ENCODE measurements at regions not wholly inside any gene's neighbourhood (a gene's known extent, or its start where the extent isn't known, plus 50 kb on each side); places are given as distances from the start of the nearest gene placed in this dataset.

DNA sequence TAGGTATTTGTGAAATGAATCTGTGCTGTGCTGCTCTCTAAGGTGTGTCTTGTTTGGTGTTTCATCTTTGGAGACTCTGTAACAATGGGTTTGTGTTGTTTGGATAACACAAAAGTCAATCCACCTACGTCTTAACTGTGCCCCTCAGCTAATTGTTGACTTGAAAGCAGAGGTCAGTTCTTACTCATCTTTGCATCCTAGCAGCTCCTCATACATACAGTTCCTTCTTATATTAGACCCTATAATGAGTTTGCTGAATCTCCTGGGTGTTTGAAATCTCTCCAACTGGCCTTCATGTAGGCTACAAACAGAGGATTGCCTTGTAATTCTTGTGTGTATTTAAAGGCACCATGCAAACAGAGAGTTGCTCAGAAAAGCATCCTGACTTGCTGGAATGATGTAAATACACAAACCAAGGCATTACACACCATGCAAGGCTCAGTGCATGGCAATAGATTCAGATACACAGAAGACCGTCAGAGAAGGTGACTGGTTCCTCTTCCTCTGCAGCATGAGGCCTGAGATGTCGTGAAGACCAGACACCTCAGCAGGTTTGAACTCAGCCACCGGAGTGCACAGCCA is 220.0 kb upstream of the JADE1 start:
- Mint-ChIP-seq H3K9me3 (no peaks in the 10 kb centered on the region), H3K4me1 (no peaks in the 10 kb centered on the region), H3K27me3 (no peaks in the 10 kb centered on the region), H3K4me3 (no peak overlapping the region), H3K36me3 (ENCODE audit: low read depth) (no peaks in the 10 kb centered on the region), H3K27ac (no peak overlapping the region)
- ATAC-seq (no peak), DNase-seq (no peak)

DNA sequence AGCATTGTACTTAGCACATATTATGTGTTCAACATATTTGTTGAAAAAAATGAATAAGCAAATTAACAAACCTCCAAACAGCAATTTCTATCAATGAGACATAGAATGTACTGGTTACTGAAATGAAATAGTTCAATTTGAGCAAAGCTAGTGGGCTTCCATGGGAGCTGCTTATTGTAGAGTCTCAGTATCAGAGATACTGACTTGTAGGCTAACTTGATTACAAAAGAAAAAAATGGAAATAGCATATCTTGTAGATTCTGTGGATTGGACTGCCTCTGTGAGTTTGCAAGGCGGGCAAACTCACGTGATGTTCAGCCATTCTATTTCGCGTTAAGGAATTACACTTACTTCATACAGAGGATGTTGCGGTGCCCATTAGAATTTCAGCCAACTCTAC is 222.1 kb upstream of the JADE1 start:
- no peak overlapping the region for H3K27ac Mint-ChIP-seq

GRCh38 chr4:128583753-128584712 is 225.5 kb upstream of the JADE1 start:
- DNase-seq (no peak), ATAC-seq (no peak)
- H3K27me3 Mint-ChIP-seq: no peaks in the 10 kb centered on the region

More for the DNA sequence above, 222.1 kb upstream of the JADE1 start:
- Mint-ChIP-seq H3K4me3 (no peak overlapping the region), H3K36me3 (ENCODE audit: low read depth) (no peaks in the 10 kb centered on the region), H3K4me1 (no peaks in the 10 kb centered on the region), H3K27me3 (no peaks in the 10 kb centered on the region), H3K9me3 (no peaks in the 10 kb centered on the region)
- ATAC-seq (no peak), DNase-seq (no peak)

GRCh38 chr4:128582427-128582870 is 227.1 kb upstream of the JADE1 start:
- Mint-ChIP-seq H3K9me3 (no peaks in the 10 kb centered on the region), H3K36me3 (ENCODE audit: low read depth) (no peaks in the 10 kb centered on the region), H3K4me3 (no peak overlapping the region), H3K27ac (no peak overlapping the region), H3K27me3 (no peaks in the 10 kb centered on the region), H3K4me1 (no peaks in the 10 kb centered on the region)
- ATAC-seq: no peak
- no peak for DNase-seq

More at GRCh38 chr4:128583753-128584712, 225.5 kb upstream of the JADE1 start:
- no peak overlapping the region for H3K4me3 Mint-ChIP-seq
- H3K9me3 Mint-ChIP-seq: no peaks in the 10 kb centered on the region
- no peak overlapping the region for H3K27ac Mint-ChIP-seq
- H3K36me3 Mint-ChIP-seq (ENCODE audit: low read depth): no peaks in the 10 kb centered on the region
- H3K4me1 Mint-ChIP-seq: no peaks in the 10 kb centered on the region

DNA sequence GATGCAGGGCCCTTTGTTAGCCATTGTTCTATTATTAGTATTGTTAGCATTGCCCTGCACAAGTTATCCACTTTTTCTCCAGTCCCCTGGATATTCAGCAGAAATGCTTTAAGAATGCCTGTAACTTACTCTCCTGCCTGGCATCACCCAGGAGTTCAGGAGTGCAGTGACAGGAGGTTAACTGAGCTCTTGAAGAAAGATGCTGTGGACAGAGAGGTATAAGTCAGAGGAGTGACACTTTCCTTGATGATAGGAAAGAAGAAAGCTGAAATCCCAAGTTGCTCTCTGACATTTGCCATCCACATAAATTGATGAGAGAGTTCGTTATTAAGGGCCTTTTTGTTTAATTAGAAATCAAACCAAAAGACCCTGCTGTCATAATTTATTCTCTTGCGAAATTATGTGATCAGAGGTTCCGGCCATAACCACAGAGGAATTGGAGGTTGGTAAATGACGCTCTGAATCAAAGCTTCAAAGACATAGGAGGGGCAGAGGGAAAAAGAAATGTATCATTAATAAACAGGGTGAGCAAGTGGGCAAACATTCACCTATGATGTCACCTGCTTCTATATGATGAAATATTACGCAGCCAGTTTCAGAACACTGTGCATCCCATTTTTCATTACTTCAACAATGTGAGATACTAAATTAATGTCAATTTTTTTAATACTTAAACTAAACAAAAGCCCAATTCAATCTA is 230.2 kb upstream of the JADE1 start:
- Mint-ChIP-seq H3K36me3 (ENCODE audit: low read depth) (no peaks in the 10 kb centered on the region), H3K27ac (no peak overlapping the region), H3K4me1 (no peaks in the 10 kb centered on the region), H3K27me3 (no peaks in the 10 kb centered on the region), H3K4me3 (no peak overlapping the region), H3K9me3 (no peaks in the 10 kb centered on the region)
- no peak for DNase-seq
- ATAC-seq: no peak

- H3K4me3 Mint-ChIP-seq: no peak overlapping the region
- ATAC-seq (peak; percentile 73), DNase-seq (peak; percentile 69)
- H3K4me1 Mint-ChIP-seq: no peaks in the 10 kb centered on the region
- no peak overlapping the region for H3K27ac Mint-ChIP-seq
- H3K27me3 Mint-ChIP-seq: peaks cover 2% of the 10 kb centered on the region
- H3K36me3 Mint-ChIP-seq (ENCODE audit: low read depth): no peaks in the 10 kb centered on the region
- H3K9me3 Mint-ChIP-seq: no peaks in the 10 kb centered on the region
These were observed 234.8 kb upstream of the JADE1 start for GRCh38 chr4:128574706-128575105.

DNA sequence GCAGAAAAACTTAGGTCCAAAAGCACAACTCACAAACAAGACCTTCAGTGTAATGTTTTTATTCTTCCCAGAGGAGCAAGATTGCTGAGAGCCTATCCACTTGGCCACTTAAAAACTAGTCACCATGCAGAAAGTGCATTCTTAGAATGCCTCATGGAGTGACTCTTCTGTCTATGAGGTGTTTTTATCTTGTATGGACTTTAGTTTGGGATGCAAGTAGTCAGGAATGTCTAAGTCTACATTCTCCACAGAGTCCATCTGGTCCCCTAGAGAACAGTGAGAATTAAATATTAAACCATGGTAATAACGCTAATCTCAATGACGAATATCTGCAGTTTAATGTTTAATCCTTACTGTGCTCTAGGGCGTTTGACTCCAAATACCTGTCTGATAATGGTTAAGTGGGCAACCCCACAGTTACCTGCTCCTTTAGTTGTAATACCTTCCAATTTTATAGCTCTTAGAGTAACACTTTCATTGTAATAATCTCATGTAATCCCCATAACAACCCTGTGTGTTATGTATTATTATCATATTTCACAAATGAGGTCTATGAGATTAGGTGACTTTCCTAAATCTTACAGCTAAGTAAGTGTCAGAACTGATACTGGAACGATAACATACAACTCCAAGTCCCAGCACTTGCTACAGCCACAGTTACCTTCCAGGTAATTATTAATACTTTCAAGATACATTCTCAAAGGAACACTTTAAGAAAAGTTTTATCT is 235.6 kb upstream of the JADE1 start:
- DNase-seq: no peak
- no peak for ATAC-seq
- H3K9me3 Mint-ChIP-seq: no peaks in the 10 kb centered on the region

DNA sequence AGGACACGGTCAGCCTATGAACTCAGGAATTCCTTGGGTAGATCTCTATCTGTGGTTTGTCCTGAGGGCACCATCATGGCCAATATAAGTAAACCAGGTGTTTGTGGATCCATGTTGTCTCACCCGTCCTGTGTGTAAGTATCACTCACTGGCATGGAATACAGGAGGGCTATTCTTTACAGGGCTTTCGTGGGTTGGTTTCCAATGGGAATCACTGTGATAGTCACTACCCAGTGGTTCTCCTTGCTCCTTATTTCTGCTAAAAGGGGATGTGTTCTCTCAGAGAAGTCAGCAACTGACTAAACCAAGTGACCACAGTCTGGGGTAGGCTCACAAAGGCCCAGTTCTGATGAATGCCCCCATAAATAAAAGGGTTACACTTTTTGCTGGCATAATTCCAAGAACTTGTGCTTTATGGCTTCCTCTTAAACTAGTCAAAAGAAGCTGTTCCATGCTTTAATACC is 236.7 kb upstream of the JADE1 start:
- peaks cover 12% of the 10 kb centered on the region for H3K27me3 Mint-ChIP-seq

More for the DNA sequence above, 235.6 kb upstream of the JADE1 start:
- H3K36me3 Mint-ChIP-seq (ENCODE audit: low read depth): no peaks in the 10 kb centered on the region
- H3K27ac Mint-ChIP-seq: no peak overlapping the region
- peaks cover 6% of the 10 kb centered on the region for H3K27me3 Mint-ChIP-seq
- H3K4me3 Mint-ChIP-seq: no peak overlapping the region
- H3K4me1 Mint-ChIP-seq: no peaks in the 10 kb centered on the region

DNA sequence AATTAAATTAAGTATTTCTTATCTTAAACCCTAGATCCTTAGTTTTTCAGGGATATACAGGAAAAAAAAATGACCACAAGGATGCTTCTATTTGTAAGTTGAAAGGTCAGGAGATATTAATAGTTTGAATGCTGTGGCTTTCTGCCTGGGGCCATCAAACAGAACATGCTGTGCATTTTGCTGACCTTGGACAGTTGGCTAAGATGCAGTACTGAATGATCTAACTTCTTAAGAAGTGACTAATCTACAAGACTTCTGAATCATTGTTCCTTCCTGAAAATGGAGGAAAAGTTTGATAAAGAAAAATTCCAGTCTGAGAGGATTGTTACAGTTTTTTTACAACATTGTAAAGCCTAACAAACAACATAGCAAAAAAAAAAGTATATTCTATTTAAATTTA is 237.8 kb upstream of the JADE1 start:
- H3K27me3 Mint-ChIP-seq: peaks cover 12% of the 10 kb centered on the region
- no peaks in the 10 kb centered on the region for H3K4me1 Mint-ChIP-seq
- H3K36me3 Mint-ChIP-seq (ENCODE audit: low read depth): no peaks in the 10 kb centered on the region
- ATAC-seq: no peak
- H3K4me3 Mint-ChIP-seq: no peak overlapping the region
- no peak overlapping the region for H3K27ac Mint-ChIP-seq
- DNase-seq: no peak
- no peaks in the 10 kb centered on the region for H3K9me3 Mint-ChIP-seq

More for the DNA sequence above, 236.7 kb upstream of the JADE1 start:
- Mint-ChIP-seq H3K4me1 (no peaks in the 10 kb centered on the region), H3K4me3 (no peak overlapping the region), H3K9me3 (no peaks in the 10 kb centered on the region), H3K36me3 (ENCODE audit: low read depth) (no peaks in the 10 kb centered on the region), H3K27ac (no peak overlapping the region)
- no peak for ATAC-seq
- DNase-seq: no peak

GRCh38 chr4:128570387-128570975 is 239.0 kb upstream of the JADE1 start:
- no peak overlapping the region for H3K27ac Mint-ChIP-seq
- no peaks in the 10 kb centered on the region for H3K9me3 Mint-ChIP-seq
- H3K36me3 Mint-ChIP-seq (ENCODE audit: low read depth): no peaks in the 10 kb centered on the region
- ATAC-seq: no peak
- no peak for DNase-seq
- no peak overlapping the region for H3K4me3 Mint-ChIP-seq
- H3K4me1 Mint-ChIP-seq: no peaks in the 10 kb centered on the region
- H3K27me3 Mint-ChIP-seq: peaks cover 12% of the 10 kb centered on the region

GRCh38 chr4:128566693-128567092 is 242.8 kb upstream of the JADE1 start:
- no peak for ATAC-seq
- Mint-ChIP-seq H3K4me3 (no peak overlapping the region), H3K36me3 (ENCODE audit: low read depth) (no peaks in the 10 kb centered on the region), H3K4me1 (no peaks in the 10 kb centered on the region), H3K27ac (no peak overlapping the region), H3K9me3 (no peaks in the 10 kb centered on the region), H3K27me3 (peaks cover 16% of the 10 kb centered on the region)
- no peak for DNase-seq

GRCh38 chr4:128565565-128566186 is 243.8 kb upstream of the JADE1 start:
- Mint-ChIP-seq H3K36me3 (ENCODE audit: low read depth) (no peaks in the 10 kb centered on the region), H3K27ac (no peak overlapping the region), H3K9me3 (no peaks in the 10 kb centered on the region), H3K27me3 (peaks cover 14% of the 10 kb centered on the region), H3K4me1 (no peaks in the 10 kb centered on the region), H3K4me3 (no peak overlapping the region)
- peak; percentile 15 for DNase-seq
- no peak for ATAC-seq

- ATAC-seq (no peak), DNase-seq (no peak)
- H3K9me3 Mint-ChIP-seq: no peaks in the 10 kb centered on the region
- no peak overlapping the region for H3K4me3 Mint-ChIP-seq
- H3K36me3 Mint-ChIP-seq (ENCODE audit: low read depth): no peaks in the 10 kb centered on the region
- peaks cover 14% of the 10 kb centered on the region for H3K27me3 Mint-ChIP-seq
- no peaks in the 10 kb centered on the region for H3K4me1 Mint-ChIP-seq
- no peak overlapping the region for H3K27ac Mint-ChIP-seq
These were observed 244.4 kb upstream of the JADE1 start for GRCh38 chr4:128565054-128565453.

Measured in activated naive CD8-positive, alpha-beta T cell treated with anti-CD3 and anti-CD28 coated beads, Interleukin-2, amount 50 U/mL, for 24 hours (primary cell).